HG03097 (cell line): ENCODE measurements at regions not wholly inside any gene's neighbourhood (a gene's known extent, or its start where the extent isn't known, plus 50 kb on each side); places are given as distances from the start of the nearest gene placed in this dataset.
A peak's percentile ranks its signal among the peaks of the same experiment; 100 is the strongest.
"Not testable (repeated sequence)": the region's sequence is repeated elsewhere in the genome, so short reads cannot be mapped to it uniquely, and the experiment has no call there.

ENCODE experiments used
- ATAC-seq: cut with Tn5 transposase; IDR thresholded peaks from one replicate; pipeline ENCODE4 v1.9.1; 2021; ENCODE audit not compliant: unreplicated experiment, low FRiP score

- ATAC-seq = no peak
Measured at GRCh38 chr17:77083531-77083930, 57.2 kb upstream of the SEC14L1 start.

GRCh38 chr17:77085926-77086432 is 54.8 kb upstream of the SEC14L1 start:
- ATAC-seq = no peak

- no peak for ATAC-seq
Measured at GRCh38 chr17:77086433-77087010, 54.2 kb upstream of the SEC14L1 start.

- ATAC-seq = no peak
Measured at GRCh38 chr17:77087650-77088454, 52.9 kb upstream of the SEC14L1 start.

GRCh38 chr17:77088455-77089123 is 52.2 kb upstream of the SEC14L1 start:
- ATAC-seq = peak; percentile 84

GRCh38 chr17:77089124-77089490 is 51.7 kb upstream of the SEC14L1 start:
- ATAC-seq = no peak

GRCh38 chr17:77089949-77090348 is 50.8 kb upstream of the SEC14L1 start:
- not testable (repeated sequence) for ATAC-seq

GRCh38 chr17:77090476-77090875 is 50.3 kb upstream of the SEC14L1 start:
- ATAC-seq = no peak
